ENCODE measurements at regions not wholly inside any gene's neighbourhood (a gene's known extent, or its start where the extent isn't known, plus 50 kb on each side); places are given as distances from the start of the nearest gene placed in this dataset.

GRCh38 chr13:73225990-73226389 lies 167.2 kb downstream of the KLF5 start:
- H3K27me3 ChIP-seq = no peaks in the 10 kb centered on the region
- H3K9me3 ChIP-seq = no peaks in the 10 kb centered on the region
- no peaks in the 10 kb centered on the region for H3K4me1 ChIP-seq
- DNase-seq = no peak
- intact Hi-C loops (cut with DNase I) = no loop called here
- no peak overlapping the region for H3K27ac ChIP-seq
- H3K36me3 ChIP-seq = no peaks in the 10 kb centered on the region
- TF ChIP-seq CTCF (IDR thresholded peaks at IDR 0.05) = no peak
- no peak overlapping the region for H3K4me3 ChIP-seq
- no peak overlapping the region for H3K9ac ChIP-seq (ENCODE audit: low read depth in 2 of 2, low read length in 2 of 2)

- no peaks in the 10 kb centered on the region for H3K9me3 ChIP-seq
- H3K4me3 ChIP-seq = no peak overlapping the region
- no peaks in the 10 kb centered on the region for H3K27me3 ChIP-seq
- no peak overlapping the region for H3K9ac ChIP-seq (ENCODE audit: low read depth in 2 of 2, low read length in 2 of 2)
- DNase-seq = no peak
- H3K27ac ChIP-seq = no peak overlapping the region
- no peak for TF ChIP-seq CTCF (IDR thresholded peaks at IDR 0.05)
- H3K4me1 ChIP-seq = no peaks in the 10 kb centered on the region
- intact Hi-C loops (cut with DNase I) = no loop called here
- no peaks in the 10 kb centered on the region for H3K36me3 ChIP-seq
These were observed 165.9 kb downstream of the KLF5 start for GRCh38 chr13:73224703-73225102.

GRCh38 chr13:73223372-73223781 lies 164.6 kb downstream of the KLF5 start:
- Histone ChIP-seq H3K4me3 (no peak overlapping the region), H3K27ac (no peak overlapping the region), H3K4me1 (no peaks in the 10 kb centered on the region), H3K36me3 (no peaks in the 10 kb centered on the region), H3K9me3 (no peaks in the 10 kb centered on the region), H3K9ac (ENCODE audit: low read depth in 2 of 2, low read length in 2 of 2) (no peak overlapping the region), H3K27me3 (no peaks in the 10 kb centered on the region)
- intact Hi-C loops (cut with DNase I) = no loop called here
- no peak for DNase-seq
- TF ChIP-seq CTCF (IDR thresholded peaks at IDR 0.05) = no peak

GRCh38 chr13:73222627-73223305 lies 164.0 kb downstream of the KLF5 start:
- Histone ChIP-seq H3K4me3 (no peak overlapping the region), H3K9ac (ENCODE audit: low read depth in 2 of 2, low read length in 2 of 2) (no peak overlapping the region), H3K4me1 (no peaks in the 10 kb centered on the region), H3K36me3 (no peaks in the 10 kb centered on the region), H3K27ac (no peak overlapping the region), H3K9me3 (no peaks in the 10 kb centered on the region), H3K27me3 (no peaks in the 10 kb centered on the region)
- DNase-seq = no peak
- no peak for TF ChIP-seq CTCF (IDR thresholded peaks at IDR 0.05)
- intact Hi-C loops (cut with DNase I) = no loop called here

GRCh38 chr13:73220966-73221720 lies 162.3 kb downstream of the KLF5 start:
- Histone ChIP-seq H3K36me3 (no peaks in the 10 kb centered on the region), H3K9me3 (no peaks in the 10 kb centered on the region), H3K4me3 (no peak overlapping the region), H3K9ac (ENCODE audit: low read depth in 2 of 2, low read length in 2 of 2) (no peak overlapping the region), H3K27ac (no peak overlapping the region), H3K27me3 (no peaks in the 10 kb centered on the region), H3K4me1 (no peaks in the 10 kb centered on the region)
- peak; percentile 40 for DNase-seq
- TF ChIP-seq CTCF (IDR thresholded peaks at IDR 0.05) = no peak
- intact Hi-C loops (cut with DNase I) = no loop called here

Data from colonic mucosa (tissue), 4 donors.